GM18517 (cell line): ENCODE measurements at regions not wholly inside any gene's neighbourhood (a gene's known extent, or its start where the extent isn't known, plus 50 kb on each side); places are given as distances from the start of the nearest gene placed in this dataset.

ENCODE experiments used
- ATAC-seq: cut with Tn5 transposase; IDR thresholded peaks from one replicate; pipeline ENCODE4 v1.9.1; 2021; ENCODE audit warnings: mild to moderate bottlenecking, moderate library complexity; ENCODE audit not compliant: unreplicated experiment

DNA sequence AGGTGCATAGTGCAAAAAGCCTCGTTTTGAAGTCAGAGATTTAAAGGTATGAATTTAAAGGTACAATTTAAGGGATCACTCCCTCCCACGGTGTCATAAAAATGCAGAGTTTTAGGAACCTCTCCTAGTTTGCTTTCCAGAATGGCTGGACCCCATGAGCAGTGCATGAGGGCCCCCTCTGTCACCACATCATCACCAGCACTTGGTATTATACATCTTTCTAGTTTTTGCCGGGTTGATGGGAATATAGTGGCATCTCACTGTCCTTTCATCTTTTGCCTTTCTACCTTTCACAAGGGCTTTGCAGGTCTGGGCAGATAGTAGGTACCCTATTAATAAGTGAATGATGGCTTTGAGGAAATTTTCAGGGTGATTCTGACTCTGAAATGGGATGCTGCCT is 103.6 kb upstream of the AGBL1 start:
- ATAC-seq = no peak

DNA sequence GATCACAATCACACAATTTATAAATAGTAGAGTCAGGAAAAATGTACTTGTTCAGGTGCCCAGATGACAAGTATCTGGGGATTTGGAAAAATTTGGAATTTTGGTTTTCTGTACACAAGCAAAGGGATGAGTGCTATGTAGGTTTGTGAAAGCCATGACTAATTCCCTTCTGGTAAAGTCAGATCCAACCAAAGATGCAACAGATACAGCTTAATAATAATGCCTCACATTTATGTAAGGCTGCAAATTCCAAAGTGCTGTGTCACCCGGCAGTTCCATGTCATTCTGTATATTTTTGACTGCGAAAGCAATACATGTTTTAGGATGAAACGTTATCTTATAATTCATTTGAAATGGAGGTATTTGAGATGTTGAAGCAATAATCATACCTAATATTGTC is 102.7 kb upstream of the AGBL1 start:
- ATAC-seq = no peak

DNA sequence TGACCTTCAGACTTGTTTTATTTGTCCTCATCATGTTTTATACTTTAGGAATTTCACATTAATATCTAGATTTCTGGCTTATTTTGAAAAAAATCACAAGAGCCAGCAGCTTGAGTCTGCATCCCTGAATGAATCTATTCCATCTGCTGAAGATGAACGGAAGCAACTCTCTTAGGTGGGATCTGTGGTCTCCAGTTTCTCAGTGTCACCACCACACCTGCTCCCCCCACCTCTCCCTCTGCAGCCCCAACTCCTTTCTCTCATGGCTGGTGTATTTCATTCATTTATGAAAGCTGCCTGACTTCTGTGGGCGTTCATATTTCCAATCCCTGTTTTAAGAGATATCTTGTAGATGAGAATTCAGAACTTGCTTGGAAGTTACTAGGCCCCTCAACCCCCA is 102.1 kb upstream of the AGBL1 start:
- ATAC-seq = no peak

DNA sequence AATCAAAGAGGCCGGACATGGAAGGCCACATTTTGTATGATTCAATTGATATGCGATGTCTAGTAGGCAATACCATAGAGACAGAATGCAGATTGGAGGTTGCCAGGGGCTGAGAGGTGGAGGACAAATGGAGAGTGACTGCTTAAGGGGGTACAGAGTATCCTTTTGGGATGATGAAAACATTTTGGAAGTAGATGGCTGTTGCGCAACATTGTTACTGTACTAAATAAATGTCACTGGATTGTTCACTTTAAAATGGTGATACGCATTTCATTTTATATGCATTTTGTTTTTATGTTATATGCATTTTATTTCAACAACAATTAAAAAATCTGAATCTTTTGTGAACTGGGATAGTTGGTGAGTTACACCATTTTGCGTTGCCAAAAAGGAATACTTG is 99.7 kb upstream of the AGBL1 start:
- ATAC-seq = no peak

DNA sequence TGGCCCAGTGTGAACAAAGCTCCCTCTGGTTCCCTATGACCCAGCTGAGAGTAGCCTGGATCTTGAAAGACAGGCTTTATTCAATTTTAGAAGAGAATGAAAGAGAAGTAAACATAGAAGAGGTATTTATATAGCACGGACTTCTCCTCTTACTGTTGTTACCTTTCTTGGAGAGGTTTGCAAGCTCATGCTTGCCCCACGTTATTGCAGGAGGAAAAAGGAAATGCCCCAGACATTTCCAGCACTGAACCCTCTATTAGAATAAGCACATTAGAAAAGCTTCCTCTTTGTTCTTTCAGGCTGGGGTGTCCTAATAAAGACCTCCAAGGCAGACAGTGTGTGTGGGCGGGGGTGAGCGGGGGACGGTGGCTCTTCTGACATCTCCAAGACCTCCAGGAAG is 98.7 kb upstream of the AGBL1 start:
- no peak for ATAC-seq

DNA sequence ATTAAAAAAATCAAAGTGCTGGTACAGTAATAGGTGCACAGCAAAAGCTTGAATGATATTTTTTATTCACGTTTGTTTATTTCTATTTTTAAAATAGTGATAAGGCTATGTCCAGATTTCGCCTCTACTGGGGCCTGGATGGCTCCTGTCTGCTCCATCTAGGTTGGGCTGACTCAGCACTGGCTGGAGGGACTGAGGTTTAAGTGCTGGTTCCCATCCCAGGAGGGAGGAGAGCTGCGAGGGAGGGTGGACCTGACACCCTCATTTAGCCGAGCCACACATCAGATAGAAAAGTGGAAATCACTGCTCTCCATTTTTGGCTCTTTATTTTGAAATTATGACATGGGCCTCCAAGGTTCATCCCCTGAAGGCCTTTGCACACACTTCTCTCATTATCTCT is 95.4 kb upstream of the AGBL1 start:
- no peak for ATAC-seq

DNA sequence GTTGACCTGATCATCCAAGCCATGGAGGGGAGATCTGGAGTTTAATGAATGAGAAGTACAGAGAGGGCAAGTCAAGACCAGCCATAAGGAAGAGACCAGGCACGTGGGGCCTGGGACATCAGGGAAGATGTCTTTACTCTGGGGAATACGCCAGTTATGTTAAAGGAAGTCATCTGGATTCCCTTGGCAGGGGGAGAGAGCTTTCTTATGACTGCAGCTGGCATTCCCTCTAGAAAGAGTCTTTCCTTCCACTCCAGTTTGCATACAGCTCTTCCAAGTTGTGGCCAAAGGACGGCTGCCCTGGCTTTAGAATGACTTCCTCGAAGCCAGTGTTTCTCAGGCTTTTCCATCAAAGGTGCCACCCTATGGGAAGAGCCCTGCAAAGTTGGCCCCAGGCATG is 93.6 kb upstream of the AGBL1 start:
- no peak for ATAC-seq

DNA sequence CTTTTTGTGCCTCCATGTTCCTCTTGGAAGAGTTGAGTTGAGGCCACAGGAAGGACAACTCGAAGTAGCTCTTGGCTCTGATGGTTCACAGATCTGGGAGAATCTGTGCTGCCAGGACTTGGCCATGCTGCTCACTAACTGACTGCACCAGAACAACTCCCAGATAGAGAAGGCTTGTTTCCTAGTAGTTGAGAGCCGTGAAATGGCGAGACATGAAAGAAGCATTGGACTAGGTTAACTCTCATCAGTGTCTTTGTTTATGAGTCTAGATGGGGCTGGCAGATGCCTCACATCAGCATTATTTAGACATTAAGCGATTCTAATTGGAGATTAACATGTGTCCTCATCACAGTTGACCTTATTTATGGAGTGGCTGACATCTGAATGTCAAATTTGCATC is 92.9 kb upstream of the AGBL1 start:
- no peak for ATAC-seq

DNA sequence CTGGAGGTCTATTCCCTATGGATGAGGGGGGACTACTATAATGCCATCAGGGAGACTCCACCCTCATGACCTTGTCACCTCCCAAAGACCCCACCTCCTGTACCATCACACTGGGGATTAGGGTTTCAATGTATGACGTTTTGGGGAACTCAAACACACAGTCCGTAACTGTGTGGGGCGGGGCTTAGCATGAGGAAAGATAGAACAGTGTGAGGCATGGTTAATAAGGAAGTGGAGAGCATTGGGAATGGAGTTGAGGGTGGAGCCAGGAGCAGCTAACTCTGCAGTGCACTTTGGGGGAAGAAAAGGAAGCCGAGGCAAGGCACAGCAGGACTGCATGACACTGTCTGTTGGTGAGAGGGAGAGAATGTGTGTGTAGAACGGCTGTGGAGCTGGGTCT is 90.9 kb upstream of the AGBL1 start:
- no peak for ATAC-seq

DNA sequence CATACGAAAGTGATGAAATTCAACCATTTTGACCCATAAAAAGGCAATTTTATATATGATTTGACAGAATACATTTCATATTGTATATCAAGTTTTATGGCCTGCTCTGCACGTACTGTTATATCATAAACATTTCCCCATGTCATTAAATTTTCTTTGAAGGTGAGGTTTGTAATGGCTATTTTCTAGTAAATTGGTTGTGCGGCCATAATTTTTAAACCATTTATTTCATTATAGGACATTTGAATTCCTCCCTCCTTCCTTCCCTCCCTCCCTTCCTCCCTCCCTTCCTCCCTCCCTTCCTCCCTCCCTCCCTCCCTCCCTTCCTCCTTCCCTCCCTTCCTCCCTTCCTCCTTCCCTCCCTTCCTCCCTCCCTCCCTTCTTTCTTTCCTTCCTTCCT is 87.4 kb upstream of the AGBL1 start:
- no peak for ATAC-seq

DNA sequence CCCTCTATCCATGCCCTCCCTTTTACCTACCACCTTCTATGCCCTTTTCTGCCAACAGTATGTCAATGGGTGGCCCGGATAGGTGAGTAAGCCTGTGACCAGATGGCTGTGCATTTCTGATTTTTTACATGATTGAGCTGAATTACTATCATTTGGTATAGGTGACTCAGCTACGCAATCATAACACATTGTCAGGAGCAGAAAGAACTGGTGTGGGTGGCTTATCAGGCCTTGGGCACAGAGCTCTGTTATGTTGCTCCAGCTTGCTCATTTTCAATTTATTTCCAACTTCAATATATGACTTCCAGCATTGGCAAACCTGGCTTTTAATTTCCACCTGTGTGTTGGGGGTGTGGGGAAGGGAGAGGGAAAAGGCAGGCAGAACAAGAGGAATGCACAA is 86.6 kb upstream of the AGBL1 start:
- ATAC-seq = no peak

DNA sequence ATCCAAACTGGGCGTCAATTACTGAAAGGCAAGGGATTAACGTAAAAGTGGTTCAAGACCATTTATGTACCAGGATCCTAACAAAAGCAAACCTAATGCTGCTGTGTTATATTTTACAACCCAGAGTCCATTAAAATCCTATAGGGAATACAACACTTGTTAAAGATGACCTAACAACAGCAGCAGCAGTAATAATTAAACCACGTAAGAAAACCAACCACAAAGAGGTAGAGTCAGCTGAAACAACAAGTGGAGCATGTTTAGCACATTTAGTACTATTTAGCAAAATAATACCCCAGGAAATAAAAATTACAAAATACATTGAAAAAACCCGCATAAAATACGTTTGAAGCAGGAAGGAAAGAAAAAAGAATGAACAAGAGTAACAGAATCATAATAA is 82.1 kb upstream of the AGBL1 start:
- no peak for ATAC-seq

DNA sequence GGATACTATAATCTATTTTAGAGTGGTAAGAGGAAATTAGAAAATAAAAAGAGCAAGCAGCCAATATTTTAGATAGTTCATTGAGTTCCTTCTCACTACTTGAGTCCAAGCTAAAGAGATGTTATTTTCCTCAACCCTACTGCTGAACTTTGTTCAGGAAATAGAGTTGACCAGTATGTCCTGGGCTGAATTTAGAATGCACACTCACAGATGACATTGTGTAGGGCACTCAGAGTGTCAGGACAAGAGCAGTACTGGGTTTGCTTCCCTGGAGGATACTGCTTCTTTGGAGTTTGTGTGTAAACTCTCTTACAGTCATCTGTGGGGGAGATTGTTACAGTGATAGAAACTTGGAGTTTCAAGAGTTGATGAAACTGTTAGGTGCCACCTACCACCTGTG is 80.0 kb upstream of the AGBL1 start:
- ATAC-seq = no peak

DNA sequence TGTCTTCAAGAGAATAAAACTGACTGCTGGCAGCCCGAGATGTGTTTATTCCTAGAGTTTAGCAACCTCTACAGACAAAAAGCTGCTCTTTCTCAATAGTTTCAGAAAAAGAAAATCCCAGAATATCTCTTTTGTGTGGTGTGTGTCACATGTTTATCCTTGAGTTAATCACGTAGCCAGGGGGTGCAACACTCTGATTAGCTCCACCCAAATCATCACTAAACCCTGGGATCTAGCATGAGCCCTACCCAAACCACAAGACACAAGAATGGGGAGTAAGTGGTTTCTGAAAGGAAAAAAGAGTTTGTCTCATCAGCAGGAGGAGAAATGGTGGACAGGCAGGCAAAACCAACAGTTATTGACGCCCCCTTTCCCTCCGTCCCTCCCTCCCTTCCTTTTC is 78.5 kb upstream of the AGBL1 start:
- ATAC-seq = no peak

DNA sequence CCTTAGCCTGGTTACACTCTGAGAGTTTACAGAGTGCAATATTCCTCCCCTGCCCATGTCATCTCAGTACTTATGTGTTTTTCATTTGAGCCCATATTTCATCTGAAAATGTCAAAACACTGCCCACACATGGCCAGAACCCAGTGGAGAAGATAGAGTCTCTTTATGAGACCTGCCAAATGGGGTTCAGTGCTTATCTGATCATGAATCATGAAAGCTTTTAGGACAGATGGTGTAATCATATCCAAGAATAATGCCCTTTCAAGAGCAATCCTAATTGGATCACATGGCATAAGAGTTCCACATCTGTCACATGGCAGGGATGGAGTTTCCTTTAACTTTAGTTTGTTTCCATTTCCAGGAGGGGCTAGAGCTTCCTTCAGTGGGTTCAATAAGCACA is 77.2 kb upstream of the AGBL1 start:
- no peak for ATAC-seq

DNA sequence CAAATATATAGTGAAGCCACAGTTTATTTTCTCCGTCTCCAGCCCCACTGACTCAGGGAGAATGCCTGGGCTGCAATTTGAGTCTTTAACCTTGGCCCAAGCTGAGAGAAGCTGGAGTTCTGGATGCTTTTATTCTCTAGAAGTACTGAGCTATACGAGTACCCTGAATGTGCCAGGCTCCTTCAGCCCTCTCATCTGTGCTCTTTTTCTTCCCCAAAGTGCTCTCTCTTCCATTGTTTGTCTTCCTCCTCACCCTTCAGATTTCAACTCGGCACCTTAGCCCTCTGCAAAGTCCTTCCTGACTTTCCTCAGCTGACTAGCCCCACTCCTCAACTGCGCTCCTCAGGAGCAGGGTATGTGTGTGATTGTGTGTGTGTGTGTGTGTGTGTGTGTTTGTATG is 75.6 kb upstream of the AGBL1 start:
- no peak for ATAC-seq

DNA sequence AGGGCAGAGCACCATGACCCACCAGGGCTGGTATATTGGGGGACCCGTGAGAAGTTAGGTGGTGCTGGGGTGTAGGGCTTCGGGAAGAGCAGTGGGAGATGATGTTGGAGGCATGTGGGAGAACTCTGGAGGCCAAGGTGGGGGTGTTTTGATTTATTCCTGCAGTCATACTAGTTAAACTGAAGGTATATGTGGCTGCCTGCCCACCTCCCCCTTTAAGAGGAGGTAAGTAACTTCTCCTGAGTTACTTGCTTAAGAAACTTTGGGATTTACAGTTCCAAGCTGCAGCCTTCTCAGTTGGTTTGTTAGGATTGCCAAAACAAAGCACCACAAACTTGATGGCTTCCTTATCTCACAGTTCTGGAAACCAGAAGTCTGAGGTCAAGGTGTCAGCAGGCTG is 73.1 kb upstream of the AGBL1 start:
- ATAC-seq = no peak

DNA sequence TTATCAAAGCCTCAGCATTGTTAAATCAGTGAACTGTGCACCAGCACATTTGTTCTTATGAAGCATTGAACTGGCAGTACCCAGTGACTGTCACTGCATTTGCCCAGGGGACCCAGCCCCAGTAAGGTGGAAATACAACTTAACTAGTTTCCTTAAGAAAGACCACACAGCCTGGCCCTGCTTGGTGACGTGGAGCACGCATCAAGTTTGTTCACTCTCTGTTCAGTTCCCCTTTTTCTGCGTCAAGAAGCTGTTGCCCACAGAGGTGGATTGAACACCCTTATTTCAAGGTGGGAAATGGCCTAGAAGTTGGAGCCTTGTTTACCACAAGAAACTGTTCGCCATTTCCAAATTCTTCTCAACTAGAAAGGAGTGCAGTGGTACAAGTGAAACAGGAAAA is 69.9 kb upstream of the AGBL1 start:
- ATAC-seq = no peak

DNA sequence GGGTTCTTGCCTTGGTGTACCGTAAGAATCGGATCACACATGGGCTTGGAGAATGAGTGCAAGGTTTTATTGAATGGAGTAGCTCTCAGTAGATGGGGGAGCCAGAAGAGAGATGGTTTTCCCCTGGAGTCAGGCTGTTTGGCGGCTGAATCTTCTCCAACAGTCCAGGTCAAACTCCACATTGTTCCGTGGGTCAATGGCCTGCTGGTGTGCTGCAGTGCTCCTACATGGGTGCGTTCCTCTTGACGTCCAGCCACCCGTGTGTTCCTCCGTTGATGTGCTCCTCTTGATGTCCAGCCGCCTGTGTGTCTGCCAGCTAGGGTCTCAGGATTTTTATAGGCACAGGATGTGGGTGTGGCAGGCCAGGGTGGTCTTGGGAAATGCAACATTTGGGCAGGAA is 69.3 kb upstream of the AGBL1 start:
- no peak for ATAC-seq

DNA sequence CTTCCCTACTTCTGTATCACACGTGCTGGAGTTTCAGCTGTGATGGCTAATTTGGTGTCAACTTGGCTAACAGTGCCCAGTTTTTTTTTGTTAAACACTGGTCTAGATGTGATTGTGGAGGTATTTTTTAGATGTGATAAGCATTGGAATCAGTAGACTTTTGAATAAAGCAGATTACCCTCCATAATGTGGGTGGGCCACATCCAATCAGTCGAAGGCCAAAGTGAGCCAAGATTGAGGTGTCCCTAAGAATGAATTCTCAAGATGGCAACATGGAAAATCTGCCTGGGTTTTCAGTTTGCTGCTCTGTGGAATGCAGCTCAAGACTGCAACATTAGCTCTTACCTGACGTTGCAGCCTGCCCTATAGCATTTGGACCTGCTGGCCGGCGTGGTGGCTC is 68.8 kb upstream of the AGBL1 start:
- no peak for ATAC-seq

DNA sequence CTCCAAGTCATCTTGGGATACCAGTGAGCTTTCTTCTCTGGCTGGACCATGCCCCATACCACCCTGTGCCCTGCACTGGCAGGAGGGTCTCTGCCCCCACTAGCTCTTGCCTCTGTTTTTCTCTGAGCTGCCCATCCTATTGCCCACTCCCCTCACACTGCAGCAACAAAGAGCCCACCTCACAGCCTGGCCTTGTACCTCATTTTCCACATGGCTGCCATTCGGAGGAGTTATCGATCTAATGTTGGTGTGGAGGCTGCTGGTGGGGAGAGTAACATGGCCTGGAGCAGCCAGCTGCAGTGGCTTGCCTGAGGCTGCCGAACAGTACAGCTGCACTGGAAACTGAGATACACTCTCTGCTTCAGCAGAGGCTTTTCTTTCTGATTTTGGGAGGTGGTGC is 65.7 kb upstream of the AGBL1 start:
- no peak for ATAC-seq

DNA sequence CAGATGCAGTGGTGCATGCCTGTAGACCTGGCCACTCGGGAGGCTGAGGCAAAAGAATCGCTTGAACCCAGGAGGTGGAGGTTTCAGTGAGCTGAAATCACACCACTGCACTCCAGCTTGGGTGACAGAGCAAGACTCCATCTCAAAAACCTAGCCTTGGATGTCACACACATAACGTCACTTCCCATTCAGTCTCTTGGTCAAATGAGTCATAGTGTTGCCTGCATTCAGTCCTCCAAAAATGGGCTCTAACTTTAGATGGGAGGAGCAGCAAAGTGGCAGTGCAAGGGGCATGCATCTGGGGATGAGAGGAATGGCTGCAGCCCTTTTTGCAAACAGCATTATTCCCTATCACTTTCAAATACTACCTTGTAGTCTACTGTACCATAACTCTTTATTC is 62.9 kb upstream of the AGBL1 start:
- no peak for ATAC-seq

DNA sequence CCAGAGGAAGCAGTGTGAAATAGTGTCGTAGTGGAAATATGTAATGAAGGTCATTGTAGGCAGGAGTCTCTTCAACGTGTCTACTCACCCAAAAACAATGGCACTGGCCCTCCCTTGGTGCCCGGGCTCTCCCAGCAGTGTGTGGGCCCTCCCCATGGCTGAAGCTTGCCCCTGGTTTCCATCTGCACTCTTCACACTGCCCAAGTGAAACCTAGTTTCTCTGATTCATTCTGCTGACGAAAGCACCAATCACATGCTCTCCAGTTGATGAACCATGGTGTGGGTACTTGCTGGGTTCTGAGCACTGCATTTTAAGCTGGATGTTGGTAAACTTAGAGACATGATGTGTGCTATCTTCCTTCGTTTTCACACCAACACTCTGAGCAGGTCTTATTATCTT is 61.0 kb upstream of the AGBL1 start:
- ATAC-seq = no peak
